Psoas muscle (tissue), 7 donors: ENCODE measurements at regions not wholly inside any gene's neighbourhood (a gene's known extent, or its start where the extent isn't known, plus 50 kb on each side); places are given as distances from the start of the nearest gene placed in this dataset.

Source experiments
- ATAC-seq, 4 donors: fragments of 200-7000 bp; cut with Tn5 transposase; one replicate each; pipeline ENCODE4 v1.9.1; 2020; ENCODE audit warnings: moderate library complexity in 3 of 4, mild to moderate bottlenecking in 2 of 4
- DNase-seq, 2 donors: peaks; one replicate each; pipeline ENCODE4 v3.0.0-alpha.2; 2020
- H3K27ac ChIP-seq: fragments of 200-600 bp; one replicate; pipeline ENCODE4 v1.8.0; 2022
- H3K27me3 ChIP-seq, 3 donors: fragments of 200-600 bp in 1 of 3; one replicate each; pipeline versions ENCODE4 v1.6.1 to v1.8.0; 2013 to 2022; ENCODE audit warnings: low read length in 2 of 3, mild to moderate bottlenecking in 2 of 3, moderate library complexity in 1 of 3; ENCODE audit not compliant: insufficient read depth in 3 of 3
- H3K36me3 ChIP-seq, 2 donors: fragments of 200-600 bp in 1 of 2; one replicate each; pipeline versions ENCODE4 v1.6.1 to v1.8.0; 2013 to 2022; ENCODE audit warnings: low read depth in 1 of 2, mild to moderate bottlenecking in 1 of 2, moderate library complexity in 1 of 2; ENCODE audit not compliant: insufficient read depth in 1 of 2
- H3K4me1 ChIP-seq: fragments of 200-600 bp; one replicate; pipeline ENCODE4 v1.8.0; 2022
- H3K4me3 ChIP-seq: fragments of 200-600 bp; one replicate; pipeline ENCODE4 v1.8.0; 2022; ENCODE audit warnings: mild to moderate bottlenecking
- H3K9me3 ChIP-seq: fragments of 200-600 bp; one replicate; pipeline ENCODE4 v1.8.0; 2022
- WGBS, 3 donors: extraction: QIAGEN DNeasy Blood & Tissue Kit; methylation state at CpG; one replicate each; pipeline versions ENCODE4 v1.1.6 to v1.1.7; 2013; 5-methylcytosine and 5-hydroxymethylcytosine counted together
- intact Hi-C, 2 donors: fragments of 100-400 bp; cut with DNase I; formaldehyde crosslinking; loops; one replicate each; pipeline versions ENCODE4 v1.11.0 to v1.14.2; 2022
- TF ChIP-seq, protein P1 (sequence below): fragments of 200-600 bp; IDR thresholded peaks from one replicate; pipeline ENCODE4 v1.8.0; 2022; ENCODE audit warnings: antibody characterized with exemption
- donor health status: healthy with polysubstance abuse.
- donor health status: DM: no; HTN: no; CAD: no; lungs with moderate emphysema.
- donor health status: Bipolar disorder and iron deficiency.
- donor health status: healthy.
- donor health status: DM: yes; HTN: yes; CAD: no.
- donor health status: DM: no; HTN: no; CAD: no.
- donor health status: DM: yes; HTN: yes; CAD: no.

DNA sequence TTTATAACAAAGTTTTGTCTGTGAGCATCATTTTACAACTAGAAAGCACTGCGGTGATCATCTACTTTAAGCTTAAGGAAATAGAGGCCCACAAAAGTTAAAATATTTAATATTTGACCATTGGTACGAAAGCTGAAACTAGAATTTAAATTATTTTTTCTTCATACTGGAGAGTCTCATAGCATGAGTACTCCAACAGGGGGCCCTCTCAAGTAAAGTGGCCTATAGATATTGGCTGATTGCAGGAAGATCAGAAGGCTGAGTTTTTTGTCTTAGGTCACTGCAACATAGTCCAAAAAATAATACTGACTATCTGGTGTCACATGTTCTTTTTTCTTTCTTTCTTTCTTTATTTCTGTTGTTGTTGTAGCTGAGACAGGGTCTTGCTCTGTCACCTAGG, 75.3 kb upstream of the ZDHHC17 start:
- intact Hi-C loops = loop anchor here in 1 of 2 donors (5.0 kb wide), 1 partner anchor 104 kb away; no protein-coding TSS in a partner anchor
- TF ChIP-seq, protein P1, sequence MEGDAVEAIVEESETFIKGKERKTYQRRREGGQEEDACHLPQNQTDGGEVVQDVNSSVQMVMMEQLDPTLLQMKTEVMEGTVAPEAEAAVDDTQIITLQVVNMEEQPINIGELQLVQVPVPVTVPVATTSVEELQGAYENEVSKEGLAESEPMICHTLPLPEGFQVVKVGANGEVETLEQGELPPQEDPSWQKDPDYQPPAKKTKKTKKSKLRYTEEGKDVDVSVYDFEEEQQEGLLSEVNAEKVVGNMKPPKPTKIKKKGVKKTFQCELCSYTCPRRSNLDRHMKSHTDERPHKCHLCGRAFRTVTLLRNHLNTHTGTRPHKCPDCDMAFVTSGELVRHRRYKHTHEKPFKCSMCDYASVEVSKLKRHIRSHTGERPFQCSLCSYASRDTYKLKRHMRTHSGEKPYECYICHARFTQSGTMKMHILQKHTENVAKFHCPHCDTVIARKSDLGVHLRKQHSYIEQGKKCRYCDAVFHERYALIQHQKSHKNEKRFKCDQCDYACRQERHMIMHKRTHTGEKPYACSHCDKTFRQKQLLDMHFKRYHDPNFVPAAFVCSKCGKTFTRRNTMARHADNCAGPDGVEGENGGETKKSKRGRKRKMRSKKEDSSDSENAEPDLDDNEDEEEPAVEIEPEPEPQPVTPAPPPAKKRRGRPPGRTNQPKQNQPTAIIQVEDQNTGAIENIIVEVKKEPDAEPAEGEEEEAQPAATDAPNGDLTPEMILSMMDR = no peak
- ATAC-seq = no peak
- Histone ChIP-seq H3K27me3 (no peaks in the 10 kb centered on the region), H3K36me3 (no peaks in the 10 kb centered on the region), H3K27ac (no peak overlapping the region), H3K4me3 (no peak overlapping the region), H3K9me3 (no peaks in the 10 kb centered on the region), H3K4me1 (no peaks in the 10 kb centered on the region)
- WGBS, 3 donors = 81 to 97% (median 86%) methylated on average over 2 of the region's 2 CpGs
- DNase-seq = no peak

DNA sequence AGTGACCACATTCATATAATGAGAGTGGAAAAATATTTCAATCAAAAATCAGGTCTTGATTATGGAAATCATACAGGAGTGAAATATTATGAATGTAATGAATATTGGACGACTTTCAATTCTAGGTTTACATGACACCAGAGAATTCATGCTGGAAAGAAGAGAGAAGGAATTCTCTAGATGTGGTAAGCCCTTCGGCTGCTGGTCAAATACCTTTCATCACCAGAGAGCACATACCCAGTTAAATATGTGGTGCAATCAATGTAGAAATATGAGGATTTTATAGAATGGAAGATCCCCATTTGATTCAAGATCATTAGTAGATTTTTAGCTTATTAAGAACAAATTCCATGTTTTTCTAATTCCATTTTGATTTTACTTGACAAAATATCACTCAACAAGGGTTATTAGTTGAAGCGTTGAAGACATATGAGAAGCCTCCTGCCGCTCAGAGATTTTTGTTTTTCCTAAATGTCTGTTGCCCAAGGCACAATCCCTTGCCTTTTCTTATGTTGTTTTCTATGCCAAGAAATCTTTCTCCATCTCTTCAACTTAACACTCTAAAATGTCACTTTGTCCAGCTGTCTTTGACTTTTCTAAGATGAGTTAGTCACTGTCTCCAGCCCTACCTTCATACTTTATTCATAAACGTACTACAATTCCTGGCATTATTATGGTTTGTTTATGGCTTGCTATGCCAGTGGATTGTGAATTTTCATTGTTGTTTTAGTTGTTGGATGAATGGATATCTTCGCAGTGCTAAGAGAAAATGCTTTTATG, 72.8 kb upstream of the ZDHHC17 start:
- DNase-seq (no peak), ATAC-seq (no peak)
- WGBS, 3 donors = 65 to 70% (median 66%) methylated on average over 6 of the region's 6 CpGs
- intact Hi-C loops = no loop called here
- Histone ChIP-seq H3K27me3 (no peaks in the 10 kb centered on the region), H3K36me3 (no peaks in the 10 kb centered on the region), H3K9me3 (no peaks in the 10 kb centered on the region), H3K4me1 (no peaks in the 10 kb centered on the region), H3K4me3 (no peak overlapping the region), H3K27ac (no peak overlapping the region)
- TF ChIP-seq, protein P1 = no peak

DNA sequence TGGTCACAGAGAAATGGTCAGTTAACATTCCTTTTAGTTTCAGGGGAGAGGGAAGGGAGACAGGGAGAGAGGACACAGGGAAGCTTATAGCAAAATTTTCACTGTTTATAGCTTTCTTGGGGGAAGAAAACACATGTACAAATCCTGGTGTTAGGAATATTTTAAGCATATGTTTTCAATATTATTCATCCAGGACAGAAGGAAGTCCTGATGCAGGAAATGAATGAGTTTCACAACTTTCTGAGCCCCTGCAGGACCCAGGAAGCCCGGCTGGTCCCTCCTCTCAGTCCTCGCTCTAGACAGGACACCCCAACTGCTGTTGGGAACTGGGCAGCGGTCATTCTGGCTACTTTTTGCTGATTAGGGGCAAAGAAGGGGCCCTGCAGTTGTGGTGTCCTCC, 71.1 kb upstream of the ZDHHC17 start:
- intact Hi-C loops = no loop called here
- 75 to 84% (median 75%) methylated on average over 3 of the region's 3 CpGs for WGBS, 3 donors
- DNase-seq (no peak), ATAC-seq (no peak)
- TF ChIP-seq, protein P1 = no peak
- no peaks in the 10 kb centered on the region for H3K9me3 ChIP-seq
- no peak overlapping the region for H3K4me3 ChIP-seq
- no peaks in the 10 kb centered on the region for H3K4me1 ChIP-seq
- no peaks in the 10 kb centered on the region for H3K27me3 ChIP-seq
- H3K27ac ChIP-seq = no peak overlapping the region
- H3K36me3 ChIP-seq = no peaks in the 10 kb centered on the region

DNA sequence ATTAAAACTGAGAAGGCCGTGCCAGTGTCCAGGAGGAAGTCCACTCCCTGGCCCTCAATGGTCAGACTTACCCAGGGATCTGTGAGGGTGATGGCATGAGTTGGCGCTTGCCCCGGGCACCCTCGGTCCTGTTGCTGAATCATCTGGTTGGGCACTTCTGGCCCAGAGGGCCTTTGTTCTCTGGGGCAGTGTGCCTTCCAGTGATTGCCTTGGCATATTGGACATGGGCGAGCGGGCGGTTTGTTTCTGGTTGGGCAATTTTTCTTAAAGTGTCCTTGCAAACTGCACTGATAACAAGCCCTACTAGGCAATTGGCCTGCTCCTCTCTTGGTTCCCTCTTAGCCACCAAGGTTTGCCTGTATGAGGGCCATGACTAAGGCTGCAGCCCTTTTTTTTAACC, 69.5 kb upstream of the ZDHHC17 start:
- TF ChIP-seq, protein P1 = no peak
- intact Hi-C loops = no loop called here
- WGBS, 3 donors = 54 to 84% (median 59%) methylated on average over 7 of the region's 7 CpGs
- Histone ChIP-seq H3K36me3 (no peaks in the 10 kb centered on the region), H3K27ac (no peak overlapping the region), H3K27me3 (no peaks in the 10 kb centered on the region), H3K4me1 (no peaks in the 10 kb centered on the region), H3K4me3 (no peak overlapping the region), H3K9me3 (no peaks in the 10 kb centered on the region)
- peak; percentile 20 to 56 for DNase-seq
- ATAC-seq = no peak

DNA sequence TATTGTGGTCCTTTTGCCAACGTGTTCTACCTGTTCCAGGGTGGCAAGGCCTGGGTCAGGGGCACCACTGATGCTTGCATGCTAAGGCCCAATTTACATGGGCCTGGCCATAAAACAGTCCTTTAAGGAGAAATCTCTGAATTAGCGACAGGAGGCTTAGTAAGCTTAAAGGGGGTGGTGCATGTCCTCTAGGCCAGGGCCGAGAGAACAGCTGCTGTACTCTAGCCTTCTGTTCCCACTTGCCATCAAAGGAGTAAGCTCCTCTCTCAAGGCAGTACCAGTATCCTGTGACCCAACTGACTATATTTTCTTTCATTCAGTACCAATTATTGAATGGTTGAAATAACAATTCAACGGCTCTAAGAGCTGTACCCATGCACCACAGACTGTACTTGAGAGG, 67.7 kb upstream of the ZDHHC17 start:
- no peaks in the 10 kb centered on the region for H3K9me3 ChIP-seq
- no peak for DNase-seq
- no peak for ATAC-seq
- H3K4me3 ChIP-seq = no peak overlapping the region
- H3K36me3 ChIP-seq = no peaks in the 10 kb centered on the region
- TF ChIP-seq, protein P1 = no peak
- WGBS, 3 donors = 72 to 74% (median 73%) methylated on average over 4 of the region's 4 CpGs
- H3K4me1 ChIP-seq = no peaks in the 10 kb centered on the region
- no peak overlapping the region for H3K27ac ChIP-seq
- intact Hi-C loops = no loop called here
- H3K27me3 ChIP-seq = no peaks in the 10 kb centered on the region
